MCF 10A (cell line): ENCODE measurements at regions not wholly inside any gene's neighbourhood (a gene's known extent, or its start where the extent isn't known, plus 50 kb on each side); places are given as distances from the start of the nearest gene placed in this dataset.

ENCODE experiments used
- BruUV-seq: library from RNA; stranded (reverse); fragments of 400-500 nt; replicated peaks from 2 replicates; lab custom pipeline; 2021; lab: Mats Ljungman, UMichigan
- CTCF ChIA-PET: fragments of 300-600 bp; sonication (Branson Sonifier 250); formaldehyde crosslinking; extraction: SDS; loops from one replicate; lab custom pipeline; 2021; ENCODE audit warnings: antibody characterized with exemption, inconsistent platforms; lab: Yijun Ruan, JAX
- POLR2A ChIA-PET: fragments of 300-600, 350-650 bp; sonication (Branson Sonifier 250); formaldehyde crosslinking; extraction: SDS; loops from one replicate; lab custom pipeline; 2020; ENCODE audit warnings: antibody characterized with exemption, inconsistent platforms; lab: Yijun Ruan, JAX
- DNase-seq: peaks from one replicate; pipeline ENCODE4 v3.0.0-alpha.2; 2018; ENCODE audit not compliant: unreplicated experiment
- H3K27ac Mint-ChIP-seq: one replicate; pipeline ENCODE4 v1.8.0; 2022; ENCODE audit warnings: mild to moderate bottlenecking, low read depth, mixed read lengths; ENCODE audit not compliant: unreplicated experiment
- H3K27me3 Mint-ChIP-seq: one replicate; pipeline ENCODE4 v1.8.0; 2022; ENCODE audit warnings: mixed read lengths; ENCODE audit not compliant: insufficient read depth, unreplicated experiment
- H3K36me3 Mint-ChIP-seq: one replicate; pipeline ENCODE4 v1.8.0; 2022; ENCODE audit warnings: mild to moderate bottlenecking, moderate library complexity, mixed read lengths; ENCODE audit not compliant: insufficient read depth, unreplicated experiment
- H3K4me1 Mint-ChIP-seq: one replicate; pipeline ENCODE4 v1.8.0; 2022; ENCODE audit warnings: mixed read lengths; ENCODE audit not compliant: insufficient read depth, unreplicated experiment
- H3K4me3 Mint-ChIP-seq: one replicate; pipeline ENCODE4 v1.8.0; 2022; ENCODE audit warnings: mild to moderate bottlenecking, moderate library complexity, mixed read lengths; ENCODE audit not compliant: unreplicated experiment
- H3K9me3 Mint-ChIP-seq: one replicate; pipeline ENCODE4 v1.8.0; 2022; ENCODE audit warnings: mixed read lengths; ENCODE audit not compliant: unreplicated experiment
- intact Hi-C: fragments of 100-400 bp; cut with micrococcal nuclease; formaldehyde crosslinking; loops from 2 replicates; pipeline ENCODE4 v1.14.1; 2022
- TF ChIP-seq, protein P1 (sequence below): fragments of 200-600 bp; IDR thresholded peaks from one replicate; pipeline ENCODE4 v1.8.0; 2022; ENCODE audit warnings: antibody characterized with exemption, mild to moderate bottlenecking; ENCODE audit not compliant: unreplicated experiment

DNA sequence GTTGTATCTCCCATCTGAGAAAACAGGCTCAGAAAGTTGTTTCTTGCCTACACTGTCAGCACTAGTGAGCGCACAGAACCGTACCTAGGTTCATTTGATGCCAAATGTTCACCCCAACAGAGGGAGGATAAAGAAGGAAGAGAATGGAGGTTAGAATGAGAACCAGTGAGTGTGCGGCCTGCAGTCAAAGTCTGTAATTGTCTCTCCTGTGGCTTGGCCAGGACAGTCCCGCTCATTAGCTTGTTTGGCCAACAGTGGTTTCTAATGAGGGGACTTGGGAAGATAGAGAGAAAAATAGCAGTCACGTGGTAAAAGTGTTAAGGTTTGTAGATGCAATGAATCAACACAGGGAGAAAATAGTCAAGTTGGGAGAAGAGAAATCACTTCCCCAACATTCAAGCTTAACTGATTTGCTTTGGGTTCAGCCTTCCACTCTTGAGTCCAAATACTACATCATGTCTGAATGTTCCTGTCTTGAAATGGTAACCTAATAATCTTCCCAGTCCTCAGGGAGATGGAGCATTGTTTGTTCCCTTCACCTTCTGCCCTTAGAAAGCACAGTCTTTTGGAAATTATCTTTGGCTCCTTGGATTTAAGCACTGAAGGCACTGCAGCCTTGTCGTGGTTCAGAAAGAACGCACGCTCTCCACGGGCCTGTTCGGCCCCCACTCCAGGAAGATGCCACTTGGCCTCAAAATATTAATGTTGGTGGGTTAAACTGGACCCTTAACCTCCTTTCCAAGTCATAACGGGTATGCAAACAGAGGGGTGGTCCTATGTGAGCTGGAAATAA, 360.4 kb upstream of the ZNF32 start:
- ChIA-PET POLR2A (no interaction called here), CTCF (no interaction called here)
- TF ChIP-seq, protein P1, sequence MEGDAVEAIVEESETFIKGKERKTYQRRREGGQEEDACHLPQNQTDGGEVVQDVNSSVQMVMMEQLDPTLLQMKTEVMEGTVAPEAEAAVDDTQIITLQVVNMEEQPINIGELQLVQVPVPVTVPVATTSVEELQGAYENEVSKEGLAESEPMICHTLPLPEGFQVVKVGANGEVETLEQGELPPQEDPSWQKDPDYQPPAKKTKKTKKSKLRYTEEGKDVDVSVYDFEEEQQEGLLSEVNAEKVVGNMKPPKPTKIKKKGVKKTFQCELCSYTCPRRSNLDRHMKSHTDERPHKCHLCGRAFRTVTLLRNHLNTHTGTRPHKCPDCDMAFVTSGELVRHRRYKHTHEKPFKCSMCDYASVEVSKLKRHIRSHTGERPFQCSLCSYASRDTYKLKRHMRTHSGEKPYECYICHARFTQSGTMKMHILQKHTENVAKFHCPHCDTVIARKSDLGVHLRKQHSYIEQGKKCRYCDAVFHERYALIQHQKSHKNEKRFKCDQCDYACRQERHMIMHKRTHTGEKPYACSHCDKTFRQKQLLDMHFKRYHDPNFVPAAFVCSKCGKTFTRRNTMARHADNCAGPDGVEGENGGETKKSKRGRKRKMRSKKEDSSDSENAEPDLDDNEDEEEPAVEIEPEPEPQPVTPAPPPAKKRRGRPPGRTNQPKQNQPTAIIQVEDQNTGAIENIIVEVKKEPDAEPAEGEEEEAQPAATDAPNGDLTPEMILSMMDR, result no peak
- Mint-ChIP-seq H3K9me3 (no peaks in the 10 kb centered on the region), H3K4me1 (peaks cover 13% of the 10 kb centered on the region), H3K27me3 (peaks cover 15% of the 10 kb centered on the region), H3K4me3 (no peak overlapping the region), H3K36me3 (no peaks in the 10 kb centered on the region), H3K27ac (no peak overlapping the region)
- no peak for DNase-seq
- BruUV-seq, result no TSS peak
- intact Hi-C loops, result no loop called here

DNA sequence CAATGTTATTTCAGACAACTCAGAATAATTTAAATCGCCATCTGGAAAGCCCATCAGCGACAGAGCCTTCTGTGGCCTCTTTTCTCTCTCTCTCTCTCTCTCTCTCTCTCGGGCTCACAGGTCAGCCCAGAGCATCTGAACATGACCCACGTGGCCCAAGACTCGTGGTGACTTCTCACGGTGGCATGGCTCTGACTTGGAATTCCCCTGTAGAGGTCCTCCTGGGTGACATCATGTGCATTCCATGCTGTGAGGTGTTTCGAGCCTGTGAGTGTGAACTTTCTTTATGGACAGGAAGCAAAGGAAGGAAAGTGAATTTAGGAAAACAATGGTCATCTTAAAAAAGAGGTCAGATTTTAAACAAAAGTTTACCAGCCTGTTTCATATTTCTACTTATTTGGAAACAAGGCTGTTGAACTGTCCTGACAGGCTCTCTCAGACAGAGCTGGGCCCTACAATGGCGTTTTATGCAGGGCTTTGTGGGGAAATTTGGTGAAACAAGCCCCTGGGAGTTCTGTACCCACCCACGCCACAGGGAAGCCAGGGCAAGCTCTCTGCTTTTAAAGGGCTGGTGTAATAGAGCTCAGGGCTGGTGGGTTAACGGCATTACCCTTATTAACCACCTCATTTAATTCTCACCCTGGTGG, 359.7 kb upstream of the ZNF32 start:
- BruUV-seq, result no TSS peak
- peak; percentile 19 for DNase-seq
- no peak overlapping the region for H3K4me3 Mint-ChIP-seq

GRCh38 chr10:44006771-44007170, 358.1 kb upstream of the ZNF32 start:
- no peak for DNase-seq
- peaks cover 13% of the 10 kb centered on the region for H3K4me1 Mint-ChIP-seq
- H3K27ac Mint-ChIP-seq, result no peak overlapping the region
- intact Hi-C loops, result no loop called here
- H3K9me3 Mint-ChIP-seq, result no peaks in the 10 kb centered on the region
- CTCF ChIA-PET, result interaction anchor here (0.6 kb wide), 1 partner anchor 1303 kb away, joined by 3 read pairs; no protein-coding TSS in a partner anchor
- no TSS peak for BruUV-seq
- TF ChIP-seq, protein P1, result no peak
- POLR2A ChIA-PET, result no interaction called here
- no peaks in the 10 kb centered on the region for H3K36me3 Mint-ChIP-seq
- H3K27me3 Mint-ChIP-seq, result peaks cover 15% of the 10 kb centered on the region
- H3K4me3 Mint-ChIP-seq, result no peak overlapping the region

More for the DNA sequence above, 359.7 kb upstream of the ZNF32 start:
- H3K27ac Mint-ChIP-seq, result no peak overlapping the region
- TF ChIP-seq, protein P1, result no peak
- intact Hi-C loops, result no loop called here
- no peaks in the 10 kb centered on the region for H3K36me3 Mint-ChIP-seq
- H3K27me3 Mint-ChIP-seq, result peaks cover 15% of the 10 kb centered on the region
- ChIA-PET POLR2A (no interaction called here), CTCF (no interaction called here)
- peaks cover 13% of the 10 kb centered on the region for H3K4me1 Mint-ChIP-seq
- no peaks in the 10 kb centered on the region for H3K9me3 Mint-ChIP-seq

DNA sequence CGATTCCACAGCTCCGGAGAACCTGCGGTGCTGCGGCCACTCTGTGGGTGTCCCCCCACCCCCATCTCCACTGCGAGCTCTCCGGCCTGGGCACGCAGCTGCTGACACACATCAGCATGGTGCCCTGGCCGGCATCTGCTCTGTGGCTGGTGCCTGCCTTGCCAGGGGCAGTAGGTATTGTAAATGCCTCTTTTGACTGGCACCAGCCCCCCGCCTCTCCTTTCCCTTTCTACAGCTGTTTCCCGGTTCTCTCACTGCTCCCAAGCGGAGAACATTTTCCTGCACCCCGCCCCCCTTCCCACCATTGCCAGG, 357.1 kb upstream of the ZNF32 start:
- peaks cover 5% of the 10 kb centered on the region for H3K4me1 Mint-ChIP-seq
- peaks cover 15% of the 10 kb centered on the region for H3K27me3 Mint-ChIP-seq
- no peak overlapping the region for H3K4me3 Mint-ChIP-seq
- H3K27ac Mint-ChIP-seq, result no peak overlapping the region
- TF ChIP-seq, protein P1, result no peak
- H3K9me3 Mint-ChIP-seq, result no peaks in the 10 kb centered on the region
- intact Hi-C loops, result no loop called here
- CTCF ChIA-PET, result no interaction called here
- no TSS peak for BruUV-seq
- no peak for DNase-seq
- POLR2A ChIA-PET, result no interaction called here
- H3K36me3 Mint-ChIP-seq, result no peaks in the 10 kb centered on the region
